SU-DHL-6 (cell line): ENCODE measurements at regions not wholly inside any gene's neighbourhood (a gene's known extent, or its start where the extent isn't known, plus 50 kb on each side); places are given as distances from the start of the nearest gene placed in this dataset.

Experiments
- CTCF ChIP-seq: fragments of 200-600 bp; sonication (generic); IDR thresholded peaks from one replicate; pipeline ENCODE4 v1.5.1; 2017; ENCODE audit warnings: antibody characterized with exemption, mild to moderate bottlenecking, low read length, moderate library complexity; ENCODE audit not compliant: insufficient read depth, poor library complexity, severe bottlenecking
- EZH2phosphoT487 ChIP-seq: fragments of 200-600 bp; sonication (generic), shearing (Covaris generic); conservative IDR thresholded peaks from 2 replicates; pipeline ENCODE4 v1.6.1; 2018; ENCODE audit warnings: mild to moderate bottlenecking, antibody characterized with exemption, low read length, moderate library complexity, mixed read lengths

GRCh38 chr10:123496996-123497660, 169.0 kb upstream of the GPR26 start:
- no peak for TF ChIP-seq CTCF
- no peak for TF ChIP-seq EZH2phosphoT487
